Tibial artery (tissue), 4 donors: ENCODE measurements at regions not wholly inside any gene's neighbourhood (a gene's known extent, or its start where the extent isn't known, plus 50 kb on each side); places are given as distances from the start of the nearest gene placed in this dataset.

Source experiments
- DNase-seq, 2 donors: peaks; one replicate each; pipeline ENCODE4 v3.0.0-alpha.2; 2019
- H3K27ac ChIP-seq, 2 donors: fragments of 200-600 bp; sonication (generic) in 1 of 2; 1 replicate in 1 of 2; 2 replicates in 1 of 2; pipeline ENCODE4 v1.5.1; 2018 to 2019; ENCODE audit warnings: mild to moderate bottlenecking in 1 of 2
- H3K27me3 ChIP-seq, 2 donors: fragments of 200-600 bp; sonication (generic) in 1 of 2; one replicate each; pipeline versions ENCODE4 v1.5.1 to v1.6.0; 2016 to 2019
- H3K36me3 ChIP-seq, 3 donors: fragments of 200-600 bp; sonication (generic) in 2 of 3; one replicate each; pipeline ENCODE4 v1.5.1; 2016 to 2019; ENCODE audit warnings: mild to moderate bottlenecking in 2 of 3
- H3K4me1 ChIP-seq, 4 donors: fragments of 200-600 bp; sonication (generic) in 2 of 4; 1 replicate in 3 of 4; 2 replicates in 1 of 4; pipeline ENCODE4 v1.5.1; 2016 to 2019
- H3K4me3 ChIP-seq, 2 donors: fragments of 200-600 bp; sonication (generic) in 1 of 2; 1 replicate in 1 of 2; 2 replicates in 1 of 2; pipeline ENCODE4 v1.5.1; 2018 to 2019; ENCODE audit warnings: mild to moderate bottlenecking in 2 of 2
- H3K9me3 ChIP-seq, 3 donors: fragments of 200-600 bp; sonication (generic) in 1 of 3; one replicate each; pipeline ENCODE4 v1.5.1; 2016 to 2019
- intact Hi-C: fragments of 100-400 bp; cut with DNase I; formaldehyde crosslinking; loops from one replicate; pipeline ENCODE4 v1.15.0; 2023; ENCODE audit warnings: low total_unique reads
- TF ChIP-seq, protein P1 (sequence below), 2 experiments: fragments of 200-600 bp in 1 of 2; fragments of 450-650 bp in 1 of 2; IDR thresholded peaks; one replicate each; pipeline ENCODE4 v1.5.1; 2017 to 2019; ENCODE audit warnings: antibody characterized with exemption in 2 of 2, mild to moderate bottlenecking in 1 of 2, moderate library complexity in 1 of 2

DNA sequence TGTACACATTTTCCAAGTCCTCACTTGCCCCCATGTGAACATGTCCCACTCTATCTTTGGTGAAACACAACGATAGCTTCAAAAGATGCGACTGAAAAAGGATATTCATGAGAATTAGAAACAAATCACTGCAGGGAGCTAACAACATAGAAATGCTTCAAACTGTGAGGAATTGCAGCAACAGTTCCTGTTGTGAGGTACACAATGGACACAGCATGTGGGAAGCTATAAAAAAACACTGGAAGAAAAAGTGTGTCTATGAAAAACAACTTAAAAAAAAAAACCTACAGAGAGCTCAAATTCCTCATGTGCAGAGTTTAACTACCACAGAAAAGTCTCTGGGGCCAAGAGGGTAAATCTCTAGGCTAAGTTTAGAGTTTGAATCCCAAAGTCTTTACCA, 51.6 kb upstream of the BLTP1 start:
- H3K4me3 ChIP-seq = no peak overlapping the region
- no peaks in the 10 kb centered on the region for H3K4me1 ChIP-seq
- H3K9me3 ChIP-seq = no peaks in the 10 kb centered on the region
- no peaks in the 10 kb centered on the region for H3K27me3 ChIP-seq
- intact Hi-C loops = no loop called here
- no peaks in the 10 kb centered on the region for H3K36me3 ChIP-seq
- H3K27ac ChIP-seq = no peak overlapping the region
- DNase-seq = no peak
- TF ChIP-seq, protein P1, sequence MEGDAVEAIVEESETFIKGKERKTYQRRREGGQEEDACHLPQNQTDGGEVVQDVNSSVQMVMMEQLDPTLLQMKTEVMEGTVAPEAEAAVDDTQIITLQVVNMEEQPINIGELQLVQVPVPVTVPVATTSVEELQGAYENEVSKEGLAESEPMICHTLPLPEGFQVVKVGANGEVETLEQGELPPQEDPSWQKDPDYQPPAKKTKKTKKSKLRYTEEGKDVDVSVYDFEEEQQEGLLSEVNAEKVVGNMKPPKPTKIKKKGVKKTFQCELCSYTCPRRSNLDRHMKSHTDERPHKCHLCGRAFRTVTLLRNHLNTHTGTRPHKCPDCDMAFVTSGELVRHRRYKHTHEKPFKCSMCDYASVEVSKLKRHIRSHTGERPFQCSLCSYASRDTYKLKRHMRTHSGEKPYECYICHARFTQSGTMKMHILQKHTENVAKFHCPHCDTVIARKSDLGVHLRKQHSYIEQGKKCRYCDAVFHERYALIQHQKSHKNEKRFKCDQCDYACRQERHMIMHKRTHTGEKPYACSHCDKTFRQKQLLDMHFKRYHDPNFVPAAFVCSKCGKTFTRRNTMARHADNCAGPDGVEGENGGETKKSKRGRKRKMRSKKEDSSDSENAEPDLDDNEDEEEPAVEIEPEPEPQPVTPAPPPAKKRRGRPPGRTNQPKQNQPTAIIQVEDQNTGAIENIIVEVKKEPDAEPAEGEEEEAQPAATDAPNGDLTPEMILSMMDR (IDR thresholded peaks at IDR 0.05) = no peak

DNA sequence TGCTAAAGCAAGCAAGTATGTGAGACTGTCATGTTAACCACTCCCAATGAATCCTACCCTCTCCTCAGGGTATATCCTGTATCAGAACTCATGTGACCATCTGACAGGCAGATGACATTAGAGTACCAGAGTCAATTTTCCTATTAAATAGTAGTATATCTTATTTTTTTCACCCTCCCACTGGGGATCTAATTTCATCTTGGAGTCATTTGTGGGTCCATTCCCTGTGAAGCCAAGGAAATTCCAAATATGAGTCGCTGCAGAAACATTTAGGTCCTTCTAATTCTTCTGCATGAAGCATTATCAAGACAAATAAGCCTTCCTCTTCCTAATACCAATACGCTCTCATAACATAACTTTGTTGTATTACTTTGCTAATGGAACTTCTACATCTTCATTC, 52.2 kb upstream of the BLTP1 start:
- Histone ChIP-seq H3K27me3 (no peaks in the 10 kb centered on the region), H3K36me3 (no peaks in the 10 kb centered on the region), H3K9me3 (no peaks in the 10 kb centered on the region), H3K27ac (no peak overlapping the region), H3K4me3 (no peak overlapping the region), H3K4me1 (no peaks in the 10 kb centered on the region)
- TF ChIP-seq, protein P1 (IDR thresholded peaks at IDR 0.05) = no peak
- no peak for DNase-seq
- intact Hi-C loops = no loop called here

DNA sequence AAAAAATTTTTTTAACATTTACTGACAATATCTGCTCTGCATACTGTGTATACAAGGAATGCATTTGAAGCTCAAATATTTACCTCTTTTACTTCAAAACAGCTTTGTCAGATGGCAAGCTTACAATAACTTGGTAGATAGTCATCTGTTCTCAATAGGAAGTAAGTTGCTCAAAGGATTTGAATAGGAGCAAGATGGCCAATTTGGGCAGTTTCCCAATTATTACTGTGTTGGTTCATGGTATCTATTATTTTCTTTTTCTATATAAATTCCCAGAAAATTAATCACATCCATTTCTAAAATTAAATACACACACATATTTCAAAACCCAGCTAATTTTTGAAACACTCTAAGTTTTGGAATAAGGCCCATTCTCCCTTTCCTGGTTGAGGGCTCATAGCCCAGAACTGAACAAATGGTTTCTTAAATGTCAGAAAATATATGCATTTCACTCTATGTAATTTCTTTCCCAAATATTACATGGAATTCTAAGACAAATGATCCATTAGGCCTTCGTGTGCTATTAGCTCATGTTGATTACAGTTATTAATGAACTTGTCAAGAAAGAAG, 60.2 kb upstream of the BLTP1 start:
- Histone ChIP-seq H3K36me3 (no peaks in the 10 kb centered on the region), H3K4me1 (peaks cover 0 to 2% (median under 1%) of the 10 kb centered on the region in 4 donors), H3K4me3 (no peak overlapping the region), H3K27ac (no peak overlapping the region), H3K9me3 (no peaks in the 10 kb centered on the region), H3K27me3 (no peaks in the 10 kb centered on the region)
- no peak for DNase-seq
- TF ChIP-seq, protein P1 (IDR thresholded peaks at IDR 0.05) = no peak
- intact Hi-C loops = loop anchor here (5.0 kb wide), 1 partner anchor 530 kb away; no protein-coding TSS in a partner anchor

DNA sequence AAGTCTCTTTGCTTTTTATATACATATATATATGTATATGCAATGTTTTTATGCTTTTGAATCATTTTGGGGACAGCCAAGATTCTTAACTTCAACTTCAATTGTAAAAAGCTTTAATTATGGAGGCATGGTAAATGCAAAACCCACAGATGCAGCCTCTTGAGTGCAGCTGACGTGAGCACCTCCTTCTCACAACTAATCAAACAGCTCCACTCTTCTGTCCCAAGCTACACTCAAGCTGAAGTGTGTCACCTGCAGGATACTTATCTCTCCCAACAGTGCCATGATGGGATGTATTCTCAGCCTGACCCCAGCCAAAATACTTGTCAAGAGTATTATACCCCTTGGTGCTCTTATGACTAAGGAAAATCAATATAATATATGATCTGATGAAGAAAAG, 60.7 kb upstream of the BLTP1 start:
- intact Hi-C loops = loop anchor here (5.0 kb wide), 1 partner anchor 529 kb away; no protein-coding TSS in a partner anchor
- Histone ChIP-seq H3K36me3 (no peaks in the 10 kb centered on the region), H3K4me1 (peaks cover 0 to 7% (median 2%) of the 10 kb centered on the region in 4 donors), H3K4me3 (no peak overlapping the region), H3K27ac (no peak overlapping the region), H3K9me3 (no peaks in the 10 kb centered on the region), H3K27me3 (no peaks in the 10 kb centered on the region)
- DNase-seq = no peak
- TF ChIP-seq, protein P1 (IDR thresholded peaks at IDR 0.05) = no peak

DNA sequence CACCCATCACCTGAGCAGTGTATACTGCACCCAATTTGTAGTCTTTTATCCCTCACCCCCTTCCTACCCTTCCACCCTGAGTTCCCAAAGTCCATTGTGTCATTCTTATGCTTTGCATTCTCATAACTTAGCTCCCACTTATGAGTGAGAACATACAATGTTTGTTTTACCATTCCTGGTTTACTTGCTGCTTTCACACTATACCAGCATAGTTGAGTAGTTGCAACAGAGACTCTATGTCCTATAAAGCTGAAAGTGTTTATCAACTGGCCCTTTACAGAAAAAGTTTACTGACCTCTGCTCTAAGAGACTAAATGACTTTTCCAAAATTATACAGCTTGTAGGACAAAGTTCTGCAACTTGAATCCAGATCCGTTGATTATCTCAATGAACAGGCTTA, 61.1 kb upstream of the BLTP1 start:
- Histone ChIP-seq H3K9me3 (no peaks in the 10 kb centered on the region), H3K36me3 (no peaks in the 10 kb centered on the region), H3K27me3 (no peaks in the 10 kb centered on the region), H3K4me3 (no peak overlapping the region), H3K27ac (no peak overlapping the region), H3K4me1 (peaks cover 0 to 9% (median 2%) of the 10 kb centered on the region in 4 donors)
- TF ChIP-seq, protein P1 (IDR thresholded peaks at IDR 0.05) = no peak
- intact Hi-C loops = loop anchor here (5.0 kb wide), 1 partner anchor 529 kb away; no protein-coding TSS in a partner anchor
- no peak for DNase-seq
